ENCODE measurements at regions not wholly inside any gene's neighbourhood (a gene's known extent, or its start where the extent isn't known, plus 50 kb on each side); places are given as distances from the start of the nearest gene placed in this dataset.

DNA sequence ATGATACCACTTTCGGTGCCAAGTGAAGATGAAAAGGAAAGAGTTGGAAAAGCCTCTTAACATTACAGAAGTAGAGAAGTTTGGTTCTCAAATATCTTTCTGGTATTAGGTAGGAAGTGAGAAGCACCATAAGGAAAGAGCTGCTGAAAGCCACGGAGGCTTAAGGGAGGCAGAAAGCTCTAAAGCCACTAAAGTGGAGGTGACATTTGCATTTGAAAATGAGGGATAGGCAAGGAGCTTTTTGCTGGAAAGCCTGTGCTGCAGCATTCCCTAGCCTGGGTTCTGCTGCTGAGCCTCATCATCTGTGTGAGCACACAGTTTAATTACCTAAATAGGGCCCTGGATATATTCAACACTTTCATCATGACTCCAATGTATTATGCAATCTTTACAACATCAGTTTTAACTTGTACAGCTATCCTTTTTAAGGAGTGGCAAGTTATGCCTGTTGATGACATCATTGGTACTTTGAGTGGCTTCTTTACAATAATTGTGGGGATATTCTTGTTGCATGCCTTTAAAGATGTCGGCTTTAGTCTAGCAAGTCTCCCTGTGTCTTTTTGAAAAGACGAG, 315.4 kb downstream of the RBM26 start:
- no peak for DNase-seq (ENCODE audit: insufficient read length, low spot score)
- FAIRE-seq = no peak

DNA sequence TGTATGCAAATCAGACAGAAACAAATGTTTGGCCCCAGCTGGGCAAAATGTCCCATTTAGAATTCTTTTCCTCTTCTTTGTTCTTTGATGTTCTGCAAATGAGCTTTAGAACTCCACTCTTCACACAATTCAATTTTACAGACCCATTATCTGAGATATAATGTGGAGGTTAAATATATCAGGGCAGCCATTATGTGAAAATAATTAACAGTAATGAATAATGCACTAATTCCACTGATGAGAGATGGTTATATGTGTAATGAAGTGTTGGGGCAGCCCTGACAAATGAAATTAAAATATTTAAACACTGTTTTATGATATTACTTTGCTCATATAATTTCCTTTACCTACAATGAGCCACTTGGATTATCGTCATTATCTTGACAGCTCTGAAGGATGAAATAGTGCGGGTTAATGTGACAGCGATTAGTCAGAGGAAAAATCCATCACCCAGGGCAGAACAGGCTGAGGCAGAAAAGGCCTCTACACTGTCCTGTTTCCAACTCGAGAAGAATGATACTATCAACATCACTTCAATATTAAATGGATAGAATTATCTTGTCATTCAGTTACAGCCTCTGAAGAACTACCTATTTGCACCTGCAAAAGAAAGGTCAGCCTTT, 321.1 kb downstream of the RBM26 start:
- DNase-seq (ENCODE audit: insufficient read length, low spot score) = no peak

GRCh38 chr13:79081942-79082341, 324.1 kb downstream of the RBM26 start:
- FAIRE-seq (no peak), DNase-seq (ENCODE audit: insufficient read length, low spot score) (no peak)

More for the DNA sequence above, 321.1 kb downstream of the RBM26 start:
- no peak for FAIRE-seq

DNA sequence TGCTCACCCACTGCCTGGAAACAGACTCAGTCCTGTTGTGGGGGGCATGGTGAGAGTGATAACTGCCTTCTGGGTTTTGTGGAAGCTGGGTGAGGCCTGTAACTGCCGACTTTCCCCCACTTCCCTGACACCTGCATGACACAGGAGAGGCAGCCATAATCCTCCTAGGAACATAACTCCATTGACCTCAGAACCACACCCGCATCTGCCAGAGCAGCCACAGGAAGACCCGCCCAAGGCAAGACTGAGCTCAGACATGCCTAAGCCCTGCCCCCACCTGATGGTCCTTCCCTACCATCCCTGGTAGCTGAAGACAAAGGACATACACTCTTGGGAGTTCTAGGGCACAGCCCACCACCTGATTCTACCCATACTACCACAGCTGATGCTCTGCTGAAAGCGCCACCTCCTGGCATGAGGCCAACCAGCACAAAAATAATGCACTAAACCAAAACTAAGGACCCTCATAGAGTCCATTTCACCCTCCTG, 326.7 kb downstream of the RBM26 start:
- FAIRE-seq (no peak), DNase-seq (ENCODE audit: insufficient read length, low spot score) (no peak)

GRCh38 chr13:79075703-79076102, 330.4 kb downstream of the RBM26 start:
- DNase-seq (ENCODE audit: insufficient read length, low spot score) = no peak
- no peak for FAIRE-seq

DNA sequence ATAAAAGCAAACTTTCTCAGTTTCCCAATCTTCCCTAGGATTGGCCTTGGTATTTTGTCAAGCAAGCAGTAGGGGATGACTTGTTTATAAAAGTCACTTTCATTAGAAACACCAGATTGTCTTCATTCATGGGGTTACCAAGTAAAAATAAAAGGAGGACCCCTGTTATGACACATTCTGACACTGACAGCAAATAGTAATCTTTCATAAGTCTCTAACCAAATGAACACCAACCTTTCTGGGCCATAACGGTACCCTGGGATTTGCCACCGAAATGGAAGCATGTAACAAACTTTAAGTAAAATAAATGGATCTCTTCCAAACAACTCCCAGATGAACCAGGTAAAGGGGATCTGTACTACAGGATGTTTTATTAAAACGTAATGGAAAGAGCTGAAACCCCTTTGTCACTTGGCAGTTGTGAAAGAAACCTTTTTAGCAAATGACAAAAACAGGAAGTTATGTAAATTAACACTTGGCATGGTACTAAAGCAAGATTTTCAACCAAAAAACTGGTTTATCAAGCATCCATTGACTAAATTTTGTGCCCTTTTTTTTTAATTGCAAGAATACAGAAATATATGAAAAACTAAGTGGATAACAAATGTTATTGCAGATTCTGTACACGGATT, 335.6 kb downstream of the RBM26 start:
- no peak for DNase-seq (ENCODE audit: insufficient read length, low spot score)

GRCh38 chr13:79062291-79062690, 343.8 kb downstream of the RBM26 start:
- DNase-seq (ENCODE audit: insufficient read length, low spot score) = no peak
- FAIRE-seq = no peak

More for the DNA sequence above, 335.6 kb downstream of the RBM26 start:
- no peak for FAIRE-seq

DNA sequence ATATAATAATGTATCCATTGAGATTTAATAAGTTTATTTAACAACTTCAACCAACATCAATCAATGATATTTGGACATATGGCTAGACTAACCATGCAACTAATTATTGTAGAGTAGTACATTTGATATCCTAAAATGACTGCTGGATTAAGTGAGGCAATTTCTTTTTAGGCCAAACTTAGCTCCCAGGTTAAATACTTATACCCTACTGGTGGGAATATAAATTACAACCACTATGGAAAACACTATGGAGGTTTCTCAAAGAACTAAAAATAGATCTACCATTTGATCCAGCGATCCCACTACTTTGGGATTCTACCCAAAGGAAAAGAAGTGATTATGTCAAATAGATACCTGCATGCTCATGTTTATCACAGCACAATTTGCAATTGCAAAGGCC, 345.8 kb downstream of the RBM26 start:
- DNase-seq (ENCODE audit: insufficient read length, low spot score) (no peak), FAIRE-seq (no peak)

DNA sequence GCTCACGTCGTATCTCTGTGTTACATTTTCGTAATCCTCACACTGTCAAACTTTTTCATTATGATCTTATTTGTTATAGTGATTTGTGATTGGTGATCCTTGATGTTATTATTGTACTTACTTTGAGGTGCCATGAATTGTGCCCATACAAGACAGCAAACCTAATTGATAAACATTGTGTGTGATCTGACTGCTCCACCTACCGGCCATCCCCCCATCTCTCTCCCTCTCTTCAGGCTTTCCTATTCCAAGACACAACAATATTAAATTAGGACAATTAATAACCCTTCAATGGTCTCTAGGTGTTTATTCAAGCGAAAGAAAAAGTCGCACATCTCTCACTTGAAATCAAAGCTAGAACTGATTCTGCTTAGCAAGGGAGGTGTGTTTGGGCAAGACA, 349.3 kb downstream of the RBM26 start:
- DNase-seq (ENCODE audit: insufficient read length, low spot score) = no peak

GRCh38 chr13:79051472-79051871, 354.6 kb downstream of the RBM26 start:
- DNase-seq (ENCODE audit: insufficient read length, low spot score) = no peak
- no peak for FAIRE-seq

More for the DNA sequence above, 349.3 kb downstream of the RBM26 start:
- no peak for FAIRE-seq

- no peak for FAIRE-seq
- DNase-seq (ENCODE audit: insufficient read length, low spot score) = no peak
Measured at GRCh38 chr13:79044415-79044814, 361.6 kb downstream of the RBM26 start.

DNA sequence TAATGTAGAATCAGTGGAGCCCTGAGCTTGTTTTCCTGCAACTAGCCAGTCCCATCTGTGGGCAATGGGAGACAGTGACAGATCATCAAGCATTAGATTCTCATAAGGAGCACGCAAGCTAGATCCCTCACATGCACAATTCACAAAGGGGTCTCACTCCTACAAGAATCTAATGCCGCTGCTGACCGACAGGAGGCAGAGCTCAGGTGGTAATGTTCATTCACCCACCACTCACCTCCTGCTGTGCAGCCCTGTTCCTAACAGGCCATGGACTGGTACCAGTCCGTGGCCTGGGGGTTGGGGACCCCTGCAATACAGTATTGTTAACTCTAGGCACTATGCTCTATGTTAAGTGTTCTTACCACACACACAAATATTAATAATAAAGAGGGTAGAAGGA, 362.8 kb downstream of the RBM26 start:
- FAIRE-seq (no peak), DNase-seq (ENCODE audit: insufficient read length, low spot score) (no peak)

- FAIRE-seq = no peak
- DNase-seq (ENCODE audit: insufficient read length, low spot score) = no peak
Measured at GRCh38 chr13:79037197-79037596, 368.9 kb downstream of the RBM26 start.

DNA sequence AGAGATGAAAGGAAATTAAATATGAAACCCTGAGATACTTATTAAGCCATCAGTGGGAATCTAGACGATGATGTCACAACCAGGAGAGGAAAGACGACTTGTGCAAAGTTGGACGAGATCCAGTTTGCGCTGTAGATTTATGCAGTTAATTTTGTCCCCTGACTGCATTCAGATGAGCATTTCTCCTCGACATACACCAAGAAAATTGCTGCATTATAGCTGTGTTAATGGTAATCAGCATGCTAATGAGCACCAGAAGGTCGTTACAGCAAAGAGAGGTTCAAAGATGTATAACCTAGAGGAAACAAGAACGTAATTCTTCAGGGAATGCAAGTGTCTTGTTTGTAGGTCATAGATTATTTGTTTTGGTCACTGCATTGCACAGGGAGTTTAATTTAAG, 371.7 kb downstream of the RBM26 start:
- FAIRE-seq = no peak
- DNase-seq (ENCODE audit: insufficient read length, low spot score) = no peak

- no peak for DNase-seq (ENCODE audit: insufficient read length, low spot score)
- FAIRE-seq = no peak
Measured at GRCh38 chr13:79030513-79030912, 371.6 kb upstream of the OBI1 start.

GRCh38 chr13:79018166-79018565, 359.2 kb upstream of the OBI1 start:
- no peak for DNase-seq (ENCODE audit: insufficient read length, low spot score)
- FAIRE-seq = no peak

DNA sequence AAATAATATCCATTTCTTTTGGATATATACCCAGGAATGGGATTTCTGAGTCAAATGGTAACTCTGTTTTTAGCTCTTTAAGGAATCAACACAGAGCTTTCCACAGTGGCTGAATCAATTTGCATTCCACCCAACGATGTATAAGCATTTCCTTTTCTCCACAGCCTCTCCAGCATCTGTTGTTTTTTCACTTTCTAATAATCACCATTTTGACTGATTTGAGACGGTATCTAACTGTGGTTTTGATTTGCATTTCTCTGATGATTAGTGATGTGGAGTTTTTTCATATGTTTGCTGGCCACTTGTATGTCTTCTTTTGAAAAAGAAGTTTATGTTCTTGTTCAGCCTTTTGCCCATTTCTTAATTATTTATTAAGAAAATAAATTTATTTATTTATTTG, 352.2 kb upstream of the OBI1 start:
- FAIRE-seq (no peak), DNase-seq (ENCODE audit: insufficient read length, low spot score) (no peak)

GRCh38 chr13:79003989-79004898, 345.3 kb upstream of the OBI1 start:
- no peak for FAIRE-seq

GRCh38 chr13:78999494-78999893, 340.5 kb upstream of the OBI1 start:
- DNase-seq (ENCODE audit: insufficient read length, low spot score) (no peak), FAIRE-seq (no peak)

More at GRCh38 chr13:79003989-79004898, 345.3 kb upstream of the OBI1 start:
- no peak for DNase-seq (ENCODE audit: insufficient read length, low spot score)

- FAIRE-seq (no peak), DNase-seq (ENCODE audit: insufficient read length, low spot score) (no peak)
Measured at GRCh38 chr13:78998630-78999315, 339.8 kb upstream of the OBI1 start.
